ENCODE measurements at regions not wholly inside any gene's neighbourhood (a gene's known extent, or its start where the extent isn't known, plus 50 kb on each side); places are given as distances from the start of the nearest gene placed in this dataset.

GRCh38 chr11:98710986-98711385, 309.8 kb upstream of the CNTN5 start:
- Histone ChIP-seq H3K9me3 (peaks cover 0 to 9% of the 10 kb centered on the region in 2 donors), H3K36me3 (no peaks in the 10 kb centered on the region), H3K27ac (no peak overlapping the region)

GRCh38 chr11:98720951-98721350, 299.8 kb upstream of the CNTN5 start:
- intact Hi-C loops (cut with DNase I; ENCODE audit: low total_unique reads) = no loop called here
- TF ChIP-seq POLR2A (IDR thresholded peaks at IDR 0.05) (no peak), CTCF (IDR thresholded peaks at IDR 0.05) (no peak), POLR2AphosphoS5 (IDR thresholded peaks at IDR 0.05) (no peak)

More at GRCh38 chr11:98710986-98711385, 309.8 kb upstream of the CNTN5 start:
- Histone ChIP-seq H3K27me3 (no peaks in the 10 kb centered on the region), H3K4me1 (no peaks in the 10 kb centered on the region), H3K4me3 (no peak overlapping the region)
- no peak for DNase-seq (ENCODE audit: low spot score in 2 of 2)
- TF ChIP-seq CTCF (IDR thresholded peaks at IDR 0.05) (no peak), POLR2AphosphoS5 (IDR thresholded peaks at IDR 0.05) (no peak), POLR2A (IDR thresholded peaks at IDR 0.05) (no peak)
- intact Hi-C loops (cut with DNase I; ENCODE audit: low total_unique reads) = loop anchor here (5.0 kb wide), 1 partner anchor 151 kb away; no protein-coding TSS in a partner anchor

GRCh38 chr11:98725471-98725870, 295.3 kb upstream of the CNTN5 start:
- TF ChIP-seq POLR2AphosphoS5 (IDR thresholded peaks at IDR 0.05) (no peak), POLR2A (IDR thresholded peaks at IDR 0.05) (no peak), CTCF (IDR thresholded peaks at IDR 0.05) (no peak)
- H3K4me3 ChIP-seq = no peak overlapping the region
- H3K27ac ChIP-seq = no peak overlapping the region
- no peak for DNase-seq (ENCODE audit: low spot score in 2 of 2)
- no peaks in the 10 kb centered on the region for H3K4me1 ChIP-seq
- no peaks in the 10 kb centered on the region for H3K27me3 ChIP-seq
- no peaks in the 10 kb centered on the region for H3K36me3 ChIP-seq
- intact Hi-C loops (cut with DNase I; ENCODE audit: low total_unique reads) = no loop called here
- no peaks in the 10 kb centered on the region for H3K9me3 ChIP-seq

More at GRCh38 chr11:98720951-98721350, 299.8 kb upstream of the CNTN5 start:
- Histone ChIP-seq H3K9me3 (no peaks in the 10 kb centered on the region), H3K4me1 (no peaks in the 10 kb centered on the region), H3K27me3 (no peaks in the 10 kb centered on the region), H3K36me3 (no peaks in the 10 kb centered on the region), H3K4me3 (no peak overlapping the region), H3K27ac (no peak overlapping the region)
- no peak for DNase-seq (ENCODE audit: low spot score in 2 of 2)

GRCh38 chr11:98728421-98728820, 292.3 kb upstream of the CNTN5 start:
- no peak overlapping the region for H3K4me3 ChIP-seq
- H3K27me3 ChIP-seq = no peaks in the 10 kb centered on the region
- H3K27ac ChIP-seq = no peak overlapping the region
- intact Hi-C loops (cut with DNase I; ENCODE audit: low total_unique reads) = no loop called here
- no peaks in the 10 kb centered on the region for H3K36me3 ChIP-seq
- no peaks in the 10 kb centered on the region for H3K4me1 ChIP-seq
- no peak for TF ChIP-seq CTCF (IDR thresholded peaks at IDR 0.05)
- no peak for TF ChIP-seq POLR2A (IDR thresholded peaks at IDR 0.05)
- TF ChIP-seq POLR2AphosphoS5 (IDR thresholded peaks at IDR 0.05) = no peak
- no peak for DNase-seq (ENCODE audit: low spot score in 2 of 2)
- no peaks in the 10 kb centered on the region for H3K9me3 ChIP-seq

GRCh38 chr11:98729118-98729517, 291.6 kb upstream of the CNTN5 start:
- Histone ChIP-seq H3K27ac (no peak overlapping the region), H3K9me3 (no peaks in the 10 kb centered on the region), H3K4me1 (no peaks in the 10 kb centered on the region), H3K36me3 (no peaks in the 10 kb centered on the region), H3K27me3 (no peaks in the 10 kb centered on the region), H3K4me3 (no peak overlapping the region)
- DNase-seq (ENCODE audit: low spot score in 2 of 2) = no peak
- TF ChIP-seq CTCF (IDR thresholded peaks at IDR 0.05) = no peak
- no peak for TF ChIP-seq POLR2A (IDR thresholded peaks at IDR 0.05)
- no peak for TF ChIP-seq POLR2AphosphoS5 (IDR thresholded peaks at IDR 0.05)
- intact Hi-C loops (cut with DNase I; ENCODE audit: low total_unique reads) = no loop called here

All from breast epithelium (tissue), 4 donors.